HG02678 (cell line): ENCODE measurements at regions not wholly inside any gene's neighbourhood (a gene's known extent, or its start where the extent isn't known, plus 50 kb on each side); places are given as distances from the start of the nearest gene placed in this dataset.
"Not testable (repeated sequence)": the region's sequence is repeated elsewhere in the genome, so short reads cannot be mapped to it uniquely, and the experiment has no call there.

Source experiments
- ATAC-seq: cut with Tn5 transposase; IDR thresholded peaks from one replicate; pipeline ENCODE4 v1.9.1; 2021; ENCODE audit warnings: mild to moderate bottlenecking, moderate library complexity; ENCODE audit not compliant: unreplicated experiment

DNA sequence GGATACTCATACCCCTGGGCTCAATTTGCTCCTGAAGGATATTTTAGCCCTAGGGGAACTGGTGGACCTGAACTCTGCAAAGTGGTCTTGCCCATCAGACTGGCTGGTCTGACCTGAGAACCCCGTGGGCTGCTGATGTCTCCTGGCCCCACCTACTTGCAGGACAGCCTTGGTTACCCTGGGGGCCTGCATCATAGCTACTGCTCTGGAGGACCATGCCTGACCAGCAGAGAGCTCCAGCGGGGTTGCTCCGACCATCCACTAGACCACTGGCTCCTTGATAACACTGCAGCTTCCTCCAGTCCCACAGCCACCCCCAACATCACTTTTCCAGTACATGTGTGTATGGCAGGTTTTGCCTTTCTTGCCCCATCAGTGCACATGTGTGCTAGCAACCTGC is 331.6 kb upstream of the BRINP3 start:
- no peak for ATAC-seq

DNA sequence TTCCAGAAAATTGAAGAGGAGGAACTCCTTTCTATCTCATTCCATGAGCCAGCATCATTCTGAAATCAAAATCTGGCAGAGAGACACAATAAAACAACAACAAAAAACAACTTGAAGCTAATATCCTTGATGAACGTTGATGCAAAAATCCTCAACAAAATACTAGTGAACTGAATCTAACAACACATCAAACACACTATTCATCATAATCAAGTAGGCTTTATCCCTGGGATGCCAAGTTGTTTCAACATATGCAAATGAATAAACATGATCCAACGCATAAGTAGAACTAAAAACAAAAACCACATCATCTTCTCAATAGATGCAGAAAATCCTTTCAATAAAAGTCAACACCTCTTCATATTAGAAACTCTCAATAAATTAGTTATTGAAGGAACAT is 335.3 kb upstream of the BRINP3 start:
- ATAC-seq, result no peak

DNA sequence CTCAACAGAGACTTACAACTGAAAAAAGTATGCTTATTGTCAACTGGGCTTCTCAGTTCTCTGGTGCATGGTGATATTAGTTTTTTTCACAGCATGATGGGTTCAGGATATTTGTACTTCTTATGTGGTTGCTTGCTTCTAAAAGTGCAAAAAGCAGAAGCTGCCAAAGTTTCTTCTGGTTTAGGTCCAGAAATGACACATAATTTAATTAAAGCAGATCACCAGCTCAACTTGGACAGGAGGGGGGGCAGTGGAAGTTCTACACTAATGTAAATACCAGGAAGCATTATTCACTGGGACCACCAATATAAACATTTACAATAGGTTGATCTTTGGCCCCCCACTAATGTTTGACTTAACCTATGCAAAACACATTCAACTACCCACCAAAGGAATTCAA is 354.8 kb upstream of the BRINP3 start:
- ATAC-seq, result no peak

DNA sequence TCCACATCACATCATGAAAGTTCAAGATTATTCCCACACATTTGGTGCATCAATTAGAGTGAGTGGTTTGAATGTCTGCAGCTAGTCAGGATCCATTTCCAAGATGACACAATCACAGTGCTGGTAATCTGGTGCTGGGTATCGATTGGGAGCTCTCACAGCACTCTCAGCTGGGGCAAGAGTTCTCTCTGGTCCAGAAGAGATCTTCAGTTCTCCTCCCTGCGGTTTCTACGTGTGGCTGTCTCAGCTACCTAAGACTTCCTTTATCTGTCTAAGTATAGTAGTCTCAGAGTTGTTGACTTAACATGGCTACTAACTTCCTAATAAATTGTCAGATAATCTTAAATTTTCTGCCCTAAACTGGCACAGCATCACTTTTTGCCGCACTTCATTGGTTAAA is 358.0 kb upstream of the BRINP3 start:
- no peak for ATAC-seq

DNA sequence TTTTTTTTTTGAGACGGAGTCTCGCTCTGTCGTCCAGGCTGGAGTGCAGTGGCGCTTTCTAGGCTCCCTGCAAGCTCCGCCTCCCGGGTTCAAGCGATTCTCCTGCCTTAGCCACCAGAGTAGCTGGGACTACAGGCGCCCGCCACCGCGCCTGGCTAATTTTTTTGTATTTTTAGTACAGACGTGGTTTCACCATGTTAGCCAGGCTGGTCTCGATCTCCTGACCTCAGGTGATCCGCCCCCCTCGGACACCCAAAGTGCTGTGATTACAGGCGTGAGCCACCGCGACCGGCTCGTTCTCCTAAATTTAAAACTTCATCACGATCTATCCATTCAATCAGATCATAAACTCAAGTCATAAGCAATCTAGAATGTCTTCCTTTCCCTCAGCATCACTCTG is 359.5 kb upstream of the BRINP3 start:
- not testable (repeated sequence) for ATAC-seq

DNA sequence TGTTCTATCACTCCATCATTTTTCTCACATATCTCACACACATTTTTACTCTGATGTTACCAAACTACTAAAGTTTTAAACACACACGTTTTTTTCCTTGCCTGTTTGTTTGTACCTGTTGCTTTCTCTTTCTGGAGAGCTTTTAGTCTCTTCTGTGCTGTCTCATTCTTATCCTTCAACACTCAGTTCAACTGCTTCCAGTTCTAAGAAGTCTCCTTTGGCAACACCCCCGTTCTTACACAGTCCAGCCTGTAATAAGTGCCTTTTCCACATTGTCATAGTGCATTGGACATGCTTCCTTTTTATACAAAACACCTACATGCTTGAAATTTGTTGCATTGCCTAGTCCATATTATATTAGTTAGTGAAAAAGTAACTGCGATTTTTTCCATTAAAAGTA is 360.2 kb upstream of the BRINP3 start:
- ATAC-seq, result no peak

DNA sequence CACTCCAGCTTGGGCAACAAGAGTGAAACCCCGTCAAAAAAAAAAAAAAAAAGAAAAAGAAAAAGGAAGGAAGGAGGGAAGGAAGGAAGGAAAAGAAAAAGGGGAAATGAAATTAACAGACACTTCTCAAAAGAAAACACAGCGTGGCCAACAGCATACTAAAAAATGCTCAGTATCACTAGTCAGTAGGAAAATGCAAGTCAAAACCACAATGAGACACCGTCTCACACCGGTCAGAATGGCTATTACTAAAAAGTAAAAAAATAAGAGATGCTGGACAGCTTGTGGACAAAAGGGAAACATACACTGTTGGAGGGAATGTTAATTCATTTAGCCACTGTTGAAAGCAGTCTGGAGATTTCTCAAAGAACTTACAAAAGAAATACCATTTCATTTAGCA is 369.5 kb upstream of the BRINP3 start:
- ATAC-seq, result no peak

DNA sequence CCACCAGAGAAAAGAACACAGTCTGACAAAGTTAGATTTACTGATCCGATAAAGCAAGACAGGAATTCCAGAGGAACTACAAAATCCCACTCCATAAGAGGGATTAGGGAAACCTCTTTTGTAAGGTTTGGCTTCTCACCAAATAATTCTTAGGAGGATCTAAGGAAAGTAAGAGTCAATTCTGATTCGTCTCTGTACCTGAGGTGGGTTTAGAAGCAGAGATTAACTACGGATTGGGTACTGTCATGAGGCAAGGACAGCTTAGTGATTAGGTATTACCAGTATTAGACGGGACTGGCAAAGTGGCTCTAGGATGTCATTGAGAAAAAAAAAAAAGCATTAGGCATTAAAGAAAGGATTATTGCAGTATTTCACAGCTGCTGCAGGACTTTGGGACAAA is 371.7 kb upstream of the BRINP3 start:
- ATAC-seq, result no peak

DNA sequence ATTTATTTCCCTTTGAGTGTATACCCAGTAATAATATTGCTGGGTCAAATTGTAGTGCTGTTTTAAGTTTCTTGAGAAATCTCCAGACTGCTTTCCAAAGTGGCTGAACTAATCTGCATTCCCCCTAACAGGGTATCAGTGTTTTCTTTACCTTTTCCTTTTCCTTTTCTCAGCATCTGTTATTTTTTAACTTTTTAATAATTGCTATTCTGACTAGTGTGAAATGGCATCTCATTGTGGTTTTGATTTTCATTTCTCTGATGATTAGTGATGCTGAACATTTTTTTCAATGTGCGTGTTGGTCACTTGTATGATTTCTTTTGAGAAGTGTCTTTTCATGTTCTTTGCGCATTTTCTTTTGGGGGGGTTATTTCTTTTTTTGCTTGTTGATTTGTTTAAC is 374.9 kb upstream of the BRINP3 start:
- ATAC-seq, result no peak

DNA sequence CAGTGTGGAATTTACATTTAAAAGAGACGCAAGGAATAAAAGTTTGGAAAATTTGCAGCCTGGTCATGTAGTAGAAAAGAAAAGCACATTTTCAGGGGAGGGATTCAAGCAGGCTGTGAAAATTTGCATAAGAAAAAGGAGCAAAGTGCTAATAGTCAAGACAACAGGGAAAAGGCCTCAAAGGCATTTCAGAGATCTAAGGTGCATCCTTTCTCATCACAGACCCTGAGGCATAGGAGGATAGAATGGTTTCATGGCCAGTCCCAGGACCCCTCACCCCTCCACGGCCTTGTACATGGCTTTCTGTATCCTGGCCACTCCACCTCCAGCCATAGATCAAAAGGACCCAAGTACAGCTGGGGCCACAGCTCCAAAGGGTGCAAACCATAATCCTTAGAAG is 380.5 kb upstream of the BRINP3 start:
- ATAC-seq, result no peak

DNA sequence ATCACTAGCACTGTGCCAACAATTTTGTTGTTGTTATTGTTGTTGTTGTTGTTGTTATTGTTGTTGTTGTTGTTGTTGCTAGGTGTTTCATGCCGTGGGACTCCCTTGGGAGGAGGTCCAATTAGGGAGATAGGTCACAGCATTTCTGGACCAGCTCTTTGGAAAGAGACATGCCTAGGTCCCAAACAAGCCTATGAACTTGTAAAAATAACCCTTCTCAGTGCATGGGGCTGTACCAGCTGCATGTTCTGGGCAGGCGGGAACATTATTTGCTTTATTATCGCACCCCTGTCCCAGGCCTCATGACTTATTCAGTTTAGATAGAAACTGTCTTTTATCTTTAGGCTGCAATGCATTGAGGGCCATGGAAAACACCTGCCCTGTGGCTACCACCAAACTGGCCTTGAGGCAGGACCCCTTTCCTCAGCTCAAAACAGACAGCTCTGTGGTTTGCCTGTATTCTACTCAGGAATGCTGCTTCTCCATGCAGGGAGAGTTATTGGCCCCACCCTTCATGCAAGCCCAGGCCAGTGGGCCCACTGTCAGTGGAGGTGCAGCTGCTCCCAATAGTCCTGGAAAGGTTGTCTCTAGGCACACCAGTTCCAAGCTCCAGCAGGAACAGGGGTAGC is 386.5 kb upstream of the BRINP3 start:
- no peak for ATAC-seq

DNA sequence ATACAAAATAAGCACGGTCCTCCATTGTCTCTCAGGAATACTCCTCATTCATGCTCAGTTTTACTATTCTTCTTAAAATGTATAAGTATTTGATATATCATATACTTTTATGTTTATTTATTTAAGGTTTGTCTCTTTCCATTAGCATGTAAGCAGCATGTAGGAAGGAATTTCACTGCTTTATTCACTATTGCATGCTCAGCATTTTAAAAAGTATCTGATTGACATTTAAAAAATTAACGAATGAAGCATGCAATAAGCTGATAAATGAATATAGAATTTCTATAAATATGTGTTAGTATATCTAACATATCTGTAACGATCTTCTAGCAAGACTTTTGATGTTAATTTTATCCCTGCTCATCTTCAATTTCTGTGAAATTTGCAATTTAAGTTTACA is 402.7 kb upstream of the BRINP3 start:
- ATAC-seq, result no peak

DNA sequence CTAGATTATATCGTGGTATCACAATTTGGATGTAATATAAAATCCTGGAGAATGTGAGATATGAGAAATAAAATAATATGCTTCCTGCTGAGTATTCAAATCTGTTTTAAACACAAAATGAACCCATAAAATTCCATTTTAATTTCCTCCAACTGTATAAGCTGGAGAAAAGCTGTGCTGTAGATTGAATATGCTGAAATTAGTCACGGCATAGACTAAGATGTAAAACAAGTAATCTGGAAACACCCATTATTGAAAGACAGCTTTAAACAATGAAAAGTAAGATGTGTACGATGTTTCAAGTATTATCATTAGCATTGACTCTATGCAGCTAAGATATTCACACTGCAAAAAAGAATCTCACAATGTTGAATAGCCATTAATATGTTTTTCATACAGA is 403.4 kb upstream of the BRINP3 start:
- no peak for ATAC-seq

DNA sequence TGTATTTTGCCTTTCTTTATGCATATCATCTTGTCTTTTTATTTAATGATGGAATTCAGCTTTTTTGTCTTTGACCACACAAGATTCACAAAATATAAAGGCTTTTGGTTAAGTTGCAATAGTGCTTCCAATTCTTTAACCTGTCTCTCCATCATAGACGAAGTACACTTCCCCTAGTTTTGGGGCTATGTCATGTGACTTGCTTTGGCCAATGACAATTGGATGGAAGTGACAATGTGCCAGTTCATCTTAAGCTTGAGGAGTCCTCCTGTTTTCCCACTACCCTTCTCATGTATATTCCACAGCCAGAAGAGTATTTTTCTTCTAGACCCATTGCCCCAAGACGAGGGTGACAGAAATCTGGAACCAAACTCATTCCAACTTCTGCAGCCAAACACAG is 419.6 kb upstream of the BRINP3 start:
- ATAC-seq, result no peak

DNA sequence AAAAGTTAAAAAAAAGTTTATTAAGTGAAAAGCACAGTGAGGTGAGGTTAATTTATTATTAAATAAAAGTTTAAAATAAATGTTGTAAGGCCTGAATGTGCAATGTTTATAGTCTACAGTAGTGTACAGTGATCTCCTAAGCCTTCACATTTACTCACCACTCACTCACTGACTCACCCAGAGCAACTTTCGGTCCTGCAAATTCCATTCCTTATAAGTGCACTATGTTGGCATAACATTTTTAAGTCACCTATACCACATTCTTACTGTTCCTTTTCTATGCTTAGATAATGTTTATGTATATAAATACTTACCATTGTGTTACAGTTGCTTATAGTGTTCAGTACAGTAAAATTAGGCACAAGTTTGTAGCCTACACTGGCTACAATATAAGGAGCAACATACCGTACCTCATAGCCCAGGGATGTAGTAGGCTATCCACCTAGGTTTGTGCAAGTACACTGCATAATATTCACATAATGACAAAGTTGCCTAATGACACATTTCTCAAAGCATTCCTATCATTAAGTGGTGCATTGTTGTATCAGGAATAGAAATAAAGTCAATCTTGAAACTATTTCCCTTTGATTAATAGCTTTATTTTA is 426.5 kb upstream of the BRINP3 start:
- no peak for ATAC-seq

DNA sequence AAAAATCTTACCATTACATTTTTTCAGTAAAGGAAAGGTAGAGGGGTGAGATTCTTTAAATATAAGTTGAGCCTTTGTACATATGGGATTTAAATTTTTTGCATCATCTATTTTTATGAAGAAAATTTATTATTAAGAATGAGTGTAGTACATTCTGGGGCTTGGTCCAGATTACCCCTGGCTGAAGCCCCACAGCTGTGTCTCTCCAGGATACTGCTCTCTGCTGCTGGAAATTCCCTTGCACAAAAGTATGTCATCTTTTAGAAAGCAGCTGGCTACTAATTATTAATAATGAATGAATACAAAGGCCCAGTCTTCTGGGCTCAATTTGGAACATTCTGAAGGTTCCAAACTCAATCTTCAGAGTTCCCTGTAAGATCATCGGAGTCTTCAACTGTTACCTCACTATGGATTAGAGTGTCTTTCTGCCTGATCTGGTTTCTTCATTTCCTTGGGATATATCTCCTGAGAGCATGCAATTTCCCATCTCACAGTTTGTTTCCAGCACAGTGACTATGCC is 428.6 kb upstream of the BRINP3 start:
- ATAC-seq, result no peak

DNA sequence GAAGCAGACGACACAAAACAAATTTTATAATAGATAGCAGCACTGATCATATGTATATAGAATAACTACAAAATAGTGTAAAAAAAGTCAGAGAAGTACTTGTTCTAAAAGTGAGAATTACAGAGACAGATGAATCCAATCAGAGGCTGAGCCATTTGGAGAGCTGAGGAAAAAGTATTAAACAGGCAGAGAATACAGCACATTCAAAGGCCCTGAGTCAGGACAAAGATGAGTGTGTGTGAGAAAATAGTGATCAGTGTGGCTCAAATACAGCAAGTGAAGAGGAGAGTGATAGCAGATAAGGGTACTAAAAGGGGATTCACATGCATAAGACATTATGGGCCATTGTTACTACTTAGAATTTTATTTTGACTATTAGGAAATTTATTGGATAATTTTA is 430.6 kb upstream of the BRINP3 start:
- no peak for ATAC-seq

DNA sequence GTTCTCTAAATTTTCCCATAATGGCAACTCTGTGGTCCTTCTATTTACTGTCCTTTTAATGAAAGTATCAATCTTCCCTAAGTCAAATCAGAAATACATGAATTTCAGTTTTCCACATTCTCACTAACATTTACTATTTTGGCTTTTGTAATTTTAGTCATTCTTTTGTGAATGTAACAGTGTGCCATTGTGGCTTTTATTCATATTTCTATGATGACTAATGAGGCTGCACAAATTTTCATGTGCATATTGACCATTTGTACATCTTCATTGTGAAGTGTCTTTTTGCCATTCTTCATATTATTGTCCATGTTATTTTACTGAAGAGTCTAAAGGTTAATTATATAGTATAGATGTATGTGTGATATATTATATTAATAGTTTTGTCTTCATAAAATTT is 431.0 kb upstream of the BRINP3 start:
- ATAC-seq, result no peak

DNA sequence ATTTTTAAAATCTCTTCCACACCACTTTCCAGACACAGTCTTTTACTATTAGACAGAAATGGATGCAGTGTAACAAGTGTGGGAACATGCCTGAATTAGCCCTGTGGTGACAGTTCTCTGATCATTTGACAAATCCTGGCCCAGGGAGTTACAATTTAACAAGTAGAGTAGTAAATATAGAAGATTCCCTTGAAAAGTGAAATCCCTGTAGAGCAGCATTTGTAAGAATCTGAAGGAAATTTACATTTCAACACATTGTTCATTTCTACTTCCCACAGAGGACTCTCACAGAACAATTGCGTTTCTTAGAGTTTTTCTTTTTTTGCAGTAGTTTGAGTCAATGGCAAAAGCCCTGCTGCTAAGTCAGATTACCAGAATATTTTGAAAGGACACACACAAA is 458.3 kb upstream of the BRINP3 start:
- no peak for ATAC-seq

DNA sequence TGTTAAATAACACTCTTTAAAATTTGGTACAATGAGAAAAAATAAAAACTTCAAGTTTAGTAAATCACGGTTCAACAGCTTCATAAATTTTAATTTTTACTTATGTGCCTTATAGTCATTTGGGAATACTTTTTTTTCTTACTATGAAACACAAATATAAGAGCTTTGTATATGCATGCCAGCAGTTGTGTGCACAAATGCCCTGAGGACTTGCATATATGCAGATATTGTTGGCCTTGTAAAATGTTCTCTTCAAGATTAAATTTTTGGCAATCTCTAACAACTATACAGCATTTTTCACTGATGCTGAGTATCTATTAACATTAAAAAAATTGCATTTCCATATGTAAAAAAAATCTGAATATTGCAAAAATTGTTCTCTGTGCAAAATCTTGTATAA is 458.7 kb upstream of the BRINP3 start:
- ATAC-seq, result no peak

DNA sequence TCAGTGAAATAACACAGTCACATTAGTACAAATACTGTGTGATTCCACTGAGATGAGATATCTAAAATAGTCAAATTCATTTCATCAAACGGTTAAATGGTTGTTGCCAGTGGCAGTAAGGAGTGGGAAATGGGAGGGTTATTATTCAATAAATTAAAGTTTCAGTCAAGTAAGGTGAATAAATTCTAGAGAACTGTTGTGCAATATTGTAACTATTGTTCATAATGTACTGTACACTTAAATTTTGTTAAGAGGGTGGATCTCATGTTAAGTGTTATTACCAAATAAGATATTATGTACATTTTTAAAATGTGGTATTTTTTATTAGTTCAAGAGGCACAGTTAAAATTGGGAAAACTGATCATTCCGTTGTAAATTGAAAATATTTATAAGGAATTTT is 463.3 kb upstream of the BRINP3 start:
- ATAC-seq, result no peak

DNA sequence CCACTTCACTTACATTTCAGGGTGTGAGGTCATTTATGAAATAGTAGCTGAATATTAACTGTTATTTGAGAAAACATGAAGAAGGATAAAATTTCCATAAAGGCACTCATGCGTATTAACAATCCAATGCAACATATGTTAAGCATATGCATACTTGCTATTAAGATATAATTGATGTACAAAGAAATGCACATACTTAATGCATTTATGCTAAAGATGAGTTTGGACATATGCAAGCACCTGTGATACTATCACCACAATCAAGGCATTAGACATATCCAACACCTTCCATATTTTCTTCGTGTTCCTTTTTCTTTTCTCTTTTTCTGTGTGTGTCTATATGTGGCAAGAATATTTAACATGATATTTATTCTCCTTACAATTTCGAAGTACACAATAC is 464.8 kb upstream of the BRINP3 start:
- ATAC-seq, result no peak

DNA sequence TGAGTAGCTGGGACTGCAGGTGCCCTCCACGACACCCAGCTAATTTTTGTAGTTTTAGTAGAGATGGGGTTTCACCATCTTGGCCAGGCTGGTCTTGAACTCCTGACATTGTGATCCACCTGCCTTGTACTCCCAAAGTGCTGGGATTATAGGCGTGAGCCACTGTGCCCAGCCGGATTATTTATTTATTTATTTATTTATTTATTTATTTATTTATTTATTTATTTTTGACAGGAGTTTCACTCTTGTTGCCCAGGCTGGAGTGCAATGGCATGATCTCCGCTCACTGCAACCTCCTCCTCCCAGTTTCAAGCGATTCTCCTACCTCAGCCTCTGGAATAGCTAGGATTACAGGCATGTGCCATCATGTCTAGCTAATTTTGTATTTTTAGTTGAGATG is 466.1 kb upstream of the BRINP3 start:
- ATAC-seq, result not testable (repeated sequence)
